SW480 (cell line): ENCODE measurements at regions not wholly inside any gene's neighbourhood (a gene's known extent, or its start where the extent isn't known, plus 50 kb on each side); places are given as distances from the start of the nearest gene placed in this dataset.

ENCODE experiments used
- DNase-seq: peaks from one replicate; pipeline ENCODE4 v3.0.0-alpha.2; 2016; ENCODE audit warnings: low spot score

DNA sequence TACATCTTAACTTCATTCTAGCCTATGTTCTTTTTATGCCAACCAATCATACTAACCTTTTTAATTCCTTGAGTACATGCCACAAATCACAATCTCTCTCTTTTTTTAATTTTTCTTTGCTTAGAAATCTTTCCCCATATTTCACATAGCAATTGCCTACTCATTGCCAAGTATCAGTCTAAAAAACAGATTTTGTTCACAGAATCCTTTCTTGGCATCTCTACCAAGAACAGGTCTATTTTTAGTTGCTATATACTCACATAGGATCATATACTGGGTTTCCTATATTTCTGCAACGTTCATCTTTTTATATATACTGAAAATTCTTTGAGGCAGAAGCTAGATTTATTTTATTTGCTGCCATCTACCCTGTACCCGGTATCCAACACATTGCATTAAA, 292.1 kb downstream of the GASK1B start:
- DNase-seq, result no peak

DNA sequence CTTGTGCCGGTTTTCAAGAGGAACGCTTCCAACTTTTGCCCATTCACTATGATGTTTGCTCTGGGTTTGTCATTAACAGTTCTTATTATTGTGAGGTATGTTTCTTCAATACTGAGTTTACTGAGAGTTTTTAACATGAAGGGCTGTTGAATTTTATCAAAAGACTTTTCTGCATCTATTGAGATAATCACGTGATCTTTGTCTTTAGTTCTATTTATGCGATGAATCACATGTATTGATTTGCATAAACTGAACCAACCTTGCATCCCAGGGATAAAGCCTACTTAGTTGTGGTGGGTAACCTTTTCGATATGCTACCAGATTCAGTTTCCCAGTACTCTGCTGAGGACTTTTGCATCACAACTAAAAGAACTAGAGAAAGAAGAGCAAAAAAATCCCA, 318.0 kb downstream of the GASK1B start:
- no peak for DNase-seq

DNA sequence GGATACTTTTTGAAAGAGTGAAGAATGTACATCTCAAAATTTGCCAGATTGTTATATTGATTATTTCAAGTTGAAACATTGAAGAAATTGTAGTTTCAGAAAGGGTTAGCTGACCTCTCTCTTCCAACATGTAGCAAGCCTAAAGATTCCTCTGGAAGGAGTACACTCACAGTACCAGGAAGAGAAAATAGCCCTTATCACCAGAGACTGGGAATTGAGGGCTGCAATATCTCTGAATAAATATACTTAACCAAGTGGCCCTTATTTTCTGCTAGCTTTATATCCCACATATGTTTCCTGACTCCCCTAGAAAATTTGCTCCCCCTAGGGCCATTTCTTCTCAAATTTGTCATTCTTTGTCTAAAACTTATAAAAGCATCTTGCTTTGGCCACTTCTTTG, 332.2 kb downstream of the GASK1B start:
- no peak for DNase-seq

DNA sequence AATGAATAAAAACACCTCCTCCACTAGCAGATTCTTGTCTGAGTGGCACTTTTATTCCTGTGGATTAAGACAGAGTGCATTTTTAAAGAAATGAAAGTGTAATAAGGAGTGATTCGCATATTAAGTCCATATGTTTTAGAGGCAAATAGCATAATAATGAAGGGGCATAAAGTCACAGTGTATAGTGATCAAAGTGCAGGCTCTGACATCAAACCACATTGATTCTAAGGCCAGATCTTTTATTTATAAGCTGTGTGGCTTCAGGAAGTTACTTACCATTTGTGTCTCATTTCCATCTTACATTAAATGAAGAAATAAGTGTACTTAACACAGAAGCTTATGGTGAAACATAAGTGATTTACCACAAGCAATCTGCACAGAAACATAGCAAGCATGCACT, 332.8 kb downstream of the GASK1B start:
- no peak for DNase-seq

DNA sequence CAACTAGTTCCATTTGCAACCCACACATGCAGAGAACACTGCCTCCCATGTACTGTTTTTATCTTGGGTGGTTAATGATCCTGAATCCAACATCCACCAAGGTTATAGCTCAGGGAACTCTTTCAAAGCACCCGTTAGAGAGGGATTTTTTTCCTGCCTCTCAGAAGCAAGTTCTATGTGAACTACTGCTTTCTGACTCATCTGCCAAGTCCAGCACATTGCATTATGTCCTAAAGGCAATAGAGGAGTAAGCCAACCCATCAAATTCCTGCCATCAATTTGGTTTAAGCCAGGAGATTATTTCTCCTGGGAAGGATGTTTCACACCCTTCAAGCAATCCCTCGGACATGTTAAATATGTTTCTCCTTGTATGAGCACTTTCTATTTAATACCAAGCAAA, 334.5 kb downstream of the GASK1B start:
- no peak for DNase-seq

DNA sequence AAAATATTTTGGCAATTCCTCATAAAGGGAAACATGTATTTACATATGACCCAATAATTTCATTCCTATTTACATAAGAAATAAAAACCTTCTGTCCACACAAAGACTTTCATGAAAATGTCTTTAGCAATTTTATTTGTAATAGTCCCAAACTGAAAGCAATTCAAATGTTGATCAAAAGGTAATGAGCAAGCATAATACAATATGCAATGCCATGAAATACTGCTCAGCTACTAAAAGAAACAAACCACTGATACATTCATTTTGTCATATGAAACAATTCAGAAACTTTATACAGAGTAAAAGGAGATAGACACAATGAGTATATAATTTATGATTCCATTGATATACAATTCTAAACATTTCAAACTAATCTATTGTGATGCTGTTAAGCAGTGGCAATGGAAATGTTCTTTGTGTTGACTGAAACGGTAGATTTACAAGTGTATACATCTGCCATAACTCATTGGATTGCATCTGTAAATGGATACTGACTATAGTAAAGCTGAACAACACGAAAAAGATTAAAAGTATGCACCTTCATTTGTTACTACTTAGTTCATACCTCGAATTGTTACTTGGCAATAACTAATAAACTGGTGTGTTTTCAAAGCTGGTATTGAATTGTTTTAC, 335.6 kb downstream of the GASK1B start:
- DNase-seq, result no peak

DNA sequence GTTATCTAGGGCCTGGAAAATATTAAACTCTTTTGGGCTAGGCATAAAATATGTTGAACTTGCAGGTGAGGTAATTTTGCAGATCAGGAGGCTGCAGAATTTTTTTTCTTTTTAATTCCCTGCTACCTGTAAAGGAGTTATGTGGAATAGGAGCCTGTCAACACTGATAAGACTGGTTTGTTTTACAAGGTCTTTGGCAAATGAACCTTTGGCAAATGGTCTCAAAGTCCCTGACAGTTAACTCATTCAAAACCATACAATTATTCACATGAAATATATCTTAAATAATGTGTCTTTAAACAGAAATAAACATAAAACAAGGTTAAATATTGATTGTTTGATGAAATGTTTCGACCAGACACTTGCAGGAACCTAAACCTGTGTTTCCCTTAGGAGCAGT, 340.2 kb downstream of the GASK1B start:
- DNase-seq, result no peak

DNA sequence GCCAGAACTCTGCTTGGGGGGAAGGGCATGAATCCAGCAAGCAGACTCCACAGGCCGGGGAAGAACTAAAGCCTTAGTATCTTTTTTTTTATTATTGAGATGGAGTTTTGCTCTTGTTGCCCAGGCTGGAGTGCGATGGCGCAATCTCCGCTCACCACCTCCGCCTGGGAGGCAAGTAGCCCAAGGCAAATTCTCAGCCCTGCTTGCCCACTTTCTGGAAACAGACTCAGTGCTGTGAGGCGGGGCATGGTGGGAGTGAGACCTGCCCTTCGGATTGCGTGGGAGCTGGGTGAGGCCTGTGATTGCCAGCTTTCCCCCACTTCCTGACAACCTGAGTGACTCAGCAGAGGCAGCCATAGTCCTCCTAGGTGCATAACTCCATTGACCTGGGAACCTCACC, 348.8 kb downstream of the GASK1B start:
- DNase-seq, result peak; percentile 2

DNA sequence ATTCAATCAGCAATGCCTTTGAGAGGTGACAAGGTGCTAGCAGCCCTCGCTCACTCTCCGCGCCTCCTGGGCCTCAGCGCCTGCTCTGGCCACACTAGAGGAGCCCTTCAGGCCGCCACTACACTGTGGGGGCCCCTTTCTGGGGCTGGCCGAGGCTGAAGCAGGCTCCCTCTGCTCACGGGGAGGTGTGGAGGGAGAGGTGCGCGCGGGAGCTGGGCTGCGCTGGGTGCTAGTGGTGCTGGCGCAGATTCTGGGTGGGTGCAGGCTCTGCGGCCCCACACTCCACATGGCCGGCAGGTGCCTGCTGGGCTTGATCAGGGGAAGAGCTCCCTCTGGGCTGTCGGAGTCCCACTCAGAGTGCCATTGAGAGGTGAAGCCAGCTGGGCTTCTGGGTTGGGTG, 351.0 kb downstream of the GASK1B start:
- DNase-seq, result no peak

DNA sequence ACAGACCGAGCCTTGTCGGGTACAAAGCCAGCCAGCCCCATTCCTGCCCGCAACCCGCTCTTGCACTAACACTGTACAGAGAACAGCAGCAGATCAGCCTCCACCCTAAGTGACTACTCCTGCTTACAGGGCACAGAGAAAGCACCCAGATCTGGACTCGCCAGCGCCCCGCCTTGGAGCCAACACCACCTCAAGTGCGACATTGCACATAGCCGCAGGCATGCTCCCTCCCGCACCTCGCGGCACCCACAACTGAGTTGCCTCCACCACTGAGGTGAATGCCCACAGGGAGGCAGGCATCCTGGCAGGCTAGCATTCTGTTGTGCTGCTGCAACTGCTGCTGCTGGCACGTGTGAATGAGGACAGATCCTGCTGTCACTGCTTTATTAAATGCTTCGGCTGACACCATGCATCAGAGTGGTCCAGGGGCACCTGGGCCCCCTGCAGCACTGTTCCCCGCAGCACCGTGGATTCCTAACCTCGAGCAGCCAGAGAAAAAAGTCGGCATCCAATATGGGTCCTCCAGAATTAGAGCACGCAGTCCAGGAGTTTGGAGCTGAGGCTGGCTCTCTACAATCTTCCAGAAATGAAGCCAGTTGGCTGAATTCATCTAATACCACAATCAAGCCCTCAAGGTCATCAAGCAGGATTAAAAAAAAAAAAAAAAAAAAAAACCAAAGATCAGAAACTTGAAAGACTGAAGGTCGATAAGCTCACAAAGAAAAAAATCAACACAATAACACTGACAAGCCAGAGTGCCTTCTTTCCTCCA, 352.9 kb downstream of the GASK1B start:
- no peak for DNase-seq

DNA sequence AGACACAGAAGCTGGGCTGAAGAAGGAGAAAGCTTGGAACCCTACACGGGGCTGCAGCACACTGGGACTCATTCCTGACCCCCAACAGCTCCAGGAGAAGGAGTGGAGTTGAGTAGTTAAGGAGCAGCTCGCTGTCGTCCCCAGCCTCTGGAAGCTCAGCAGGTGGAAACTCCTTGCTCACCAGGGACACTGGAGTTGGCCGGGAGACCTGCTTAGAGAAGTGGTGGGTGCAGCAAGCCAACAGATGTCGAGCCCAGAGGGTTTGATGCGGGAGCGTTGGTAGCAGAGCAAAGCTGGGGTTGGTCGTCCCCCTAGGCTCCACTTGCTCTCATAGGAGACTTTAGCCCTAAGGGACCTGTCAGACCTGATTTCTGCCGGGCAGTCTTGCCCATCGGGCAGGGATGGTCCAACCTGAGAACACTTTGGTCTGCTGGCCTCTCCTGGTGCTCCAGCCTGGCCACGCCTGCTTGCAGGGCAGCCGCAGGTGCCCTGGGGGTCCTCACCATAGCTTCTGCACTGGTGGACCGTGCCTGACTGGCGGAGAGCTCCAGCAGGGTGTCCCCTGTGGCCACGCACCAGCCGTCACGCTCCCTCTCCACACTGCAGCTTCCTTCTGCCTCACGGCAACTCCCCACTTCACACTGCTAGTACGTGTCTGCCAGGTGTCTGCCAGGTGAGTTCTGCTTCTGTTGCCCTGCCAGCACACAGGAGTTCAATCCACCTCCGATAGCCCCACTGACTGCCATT, 353.7 kb downstream of the GASK1B start:
- no peak for DNase-seq

DNA sequence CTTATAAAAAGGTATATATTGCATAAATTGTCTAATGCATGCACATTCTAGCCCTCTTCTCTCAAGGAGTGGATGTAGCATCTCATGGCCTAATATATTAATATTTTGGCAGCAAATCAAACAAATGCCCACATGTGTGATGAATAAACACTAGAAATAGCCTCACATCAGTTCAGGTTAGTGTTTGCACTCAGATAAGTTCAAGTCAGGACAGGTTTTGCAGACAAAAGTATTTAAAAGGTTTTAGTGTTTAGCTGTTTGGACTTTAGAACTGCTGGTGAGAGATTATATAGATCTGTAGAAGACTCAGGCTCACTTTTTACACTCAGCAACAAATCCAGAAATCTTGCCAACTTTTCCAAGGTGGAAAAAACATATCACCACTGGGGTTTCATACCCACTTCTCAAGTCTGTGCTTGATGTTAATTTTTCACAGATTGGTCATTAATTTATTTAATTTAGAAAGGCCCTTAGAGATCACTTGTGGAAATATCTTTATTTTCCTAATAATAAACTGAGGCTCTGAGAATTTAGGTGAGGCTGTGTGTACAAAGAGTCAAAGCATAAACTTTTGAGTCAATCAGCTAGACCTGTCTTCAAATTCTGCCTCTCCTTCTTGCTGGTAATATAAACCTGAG, 362.6 kb downstream of the GASK1B start:
- no peak for DNase-seq

DNA sequence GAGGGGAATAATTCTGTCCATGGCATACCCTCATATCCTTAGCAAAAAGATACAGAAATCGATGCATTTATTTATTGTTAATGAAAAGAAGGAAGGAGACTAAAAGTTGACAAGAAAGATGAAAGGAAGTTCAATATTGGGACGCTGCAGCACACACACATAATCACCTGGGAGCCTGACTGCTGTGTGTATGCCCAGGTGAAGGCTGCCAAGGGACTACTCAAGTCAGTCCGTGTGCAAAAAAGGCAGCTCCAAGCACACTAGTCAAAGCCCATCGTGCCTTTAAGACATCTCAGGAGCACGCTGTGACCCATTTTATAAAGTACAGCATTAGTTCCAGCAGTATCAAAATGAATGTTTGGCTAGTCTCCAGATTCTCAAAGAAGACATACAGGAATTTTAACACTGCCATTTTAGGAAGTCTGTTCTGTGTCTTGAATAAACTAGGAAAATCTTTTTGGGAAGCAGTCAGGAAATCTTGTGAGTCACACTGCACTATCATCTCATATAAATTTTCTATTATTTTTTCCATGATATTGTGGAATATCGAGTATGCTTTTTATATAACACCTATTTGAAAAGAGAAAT, 363.9 kb downstream of the GASK1B start:
- no peak for DNase-seq

DNA sequence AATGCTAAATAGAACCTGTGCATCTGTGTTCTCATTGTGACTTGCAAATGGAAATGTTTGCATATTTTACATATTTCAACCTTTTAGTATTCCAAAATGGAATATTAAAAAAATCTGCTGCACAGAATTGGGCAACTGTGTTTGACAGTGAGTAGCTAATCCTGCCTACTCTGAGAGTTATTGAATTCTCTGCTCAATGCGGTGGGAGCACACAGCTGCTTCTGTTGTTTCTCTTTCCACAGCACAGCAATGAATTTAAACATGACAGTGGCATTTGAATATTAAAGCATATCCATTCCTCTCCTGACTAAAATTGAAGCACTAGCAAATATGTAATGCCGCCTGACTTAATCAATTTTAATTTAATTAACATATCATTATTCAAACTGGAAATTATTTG, 366.6 kb downstream of the GASK1B start:
- no peak for DNase-seq

DNA sequence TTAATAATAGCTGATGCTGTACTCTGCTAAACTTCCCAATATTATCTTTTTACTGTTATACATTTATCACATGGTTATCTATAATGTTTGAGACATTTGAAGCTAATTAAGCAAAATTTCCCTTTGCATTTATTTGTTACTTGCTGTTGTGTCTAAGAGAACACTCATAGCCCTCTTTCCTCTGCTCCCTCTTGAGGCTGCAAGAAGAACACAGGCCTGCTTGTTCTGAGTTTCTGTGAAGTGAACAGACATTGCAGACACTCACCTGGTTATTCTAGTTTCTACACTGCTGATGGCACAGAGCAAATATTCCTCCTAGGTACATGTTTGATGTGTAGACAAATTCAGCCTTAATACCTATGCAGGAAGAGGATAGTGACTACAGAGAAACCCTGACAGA, 367.8 kb downstream of the GASK1B start:
- DNase-seq, result no peak

DNA sequence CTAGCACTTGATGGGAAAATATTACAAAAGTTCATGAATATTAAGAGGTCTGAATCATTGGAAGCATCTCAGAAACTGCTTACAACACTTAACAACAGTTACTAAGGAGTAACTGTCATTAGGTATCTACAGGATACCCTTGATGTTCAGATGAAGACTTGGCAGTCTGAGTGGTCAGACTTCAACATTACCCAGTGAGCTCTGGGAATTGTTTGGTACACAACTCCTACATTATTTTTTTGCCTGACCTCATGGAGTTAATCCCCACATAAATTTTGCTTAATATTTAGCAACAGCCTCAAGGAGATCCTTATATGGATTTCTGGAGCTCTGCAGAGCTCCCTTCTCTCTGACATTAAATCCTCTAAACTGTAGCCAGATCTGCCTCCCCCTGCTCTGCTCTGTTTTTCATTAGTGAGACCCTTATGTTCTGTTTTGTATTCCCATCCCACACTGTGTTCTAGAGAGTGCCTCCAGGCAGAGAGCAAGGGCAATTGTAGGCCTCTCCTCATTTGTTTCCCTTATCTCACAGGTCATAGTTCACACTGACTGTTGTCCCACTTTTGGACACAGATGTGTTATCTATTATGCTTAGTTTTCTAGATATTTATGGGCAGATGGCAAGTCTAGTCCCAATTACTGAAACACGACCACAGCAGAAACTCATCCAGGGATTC, 368.8 kb downstream of the GASK1B start:
- DNase-seq, result no peak

DNA sequence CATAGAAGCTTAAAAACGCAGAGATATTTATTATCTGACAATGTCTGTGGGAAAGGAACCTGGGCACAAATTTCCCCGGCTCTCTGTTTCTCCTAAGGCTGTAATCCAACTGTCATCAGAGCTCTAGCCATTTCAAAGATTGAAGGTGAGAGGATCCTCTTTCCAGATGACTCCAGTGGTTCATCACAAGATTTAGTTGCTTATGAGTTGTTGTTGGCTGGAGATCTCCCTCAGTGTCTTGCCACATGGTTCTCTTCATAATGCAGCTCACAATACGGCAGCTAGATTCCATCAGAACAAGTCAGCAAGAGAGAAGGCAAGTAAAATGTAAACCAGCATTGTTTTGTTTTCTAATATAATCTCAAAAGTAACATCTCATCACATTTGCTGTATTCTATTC, 369.4 kb downstream of the GASK1B start:
- DNase-seq, result no peak

DNA sequence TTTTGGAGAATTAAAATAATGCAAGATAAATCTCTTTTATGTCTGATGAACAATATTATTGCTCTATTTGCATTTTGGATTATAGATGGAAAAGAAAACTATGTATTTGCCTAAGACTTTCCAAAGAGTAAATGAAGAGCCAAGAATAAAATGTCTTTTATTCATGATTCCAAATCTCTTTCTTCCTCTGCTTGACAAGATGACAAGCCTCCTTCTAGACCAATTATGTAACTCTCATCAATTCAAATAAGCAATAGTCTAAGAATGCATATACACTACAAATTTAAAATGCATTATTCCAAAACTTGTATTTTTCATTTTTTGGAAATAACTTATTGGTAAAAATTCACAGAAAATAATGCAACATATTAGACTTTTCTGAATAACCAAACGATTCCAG, 377.3 kb downstream of the GASK1B start:
- no peak for DNase-seq

DNA sequence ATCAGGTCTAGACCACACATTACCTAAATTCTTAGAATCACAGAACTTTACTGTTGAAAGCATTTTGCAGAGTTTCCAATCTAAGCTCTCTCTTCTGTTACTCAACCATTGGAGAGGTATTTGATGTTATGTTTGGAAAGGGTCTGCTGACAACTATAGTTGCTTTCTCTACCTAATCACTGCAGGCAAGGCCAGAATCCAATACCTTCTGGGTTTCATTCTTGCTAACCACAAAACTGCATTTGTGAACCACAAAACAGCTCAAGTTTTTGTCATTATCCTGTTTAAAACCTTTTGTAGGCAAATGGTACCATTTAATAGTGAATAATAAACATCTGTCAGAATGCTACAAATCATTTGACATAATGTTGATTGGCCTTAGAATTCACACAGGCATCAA, 380.1 kb downstream of the GASK1B start:
- DNase-seq, result no peak

DNA sequence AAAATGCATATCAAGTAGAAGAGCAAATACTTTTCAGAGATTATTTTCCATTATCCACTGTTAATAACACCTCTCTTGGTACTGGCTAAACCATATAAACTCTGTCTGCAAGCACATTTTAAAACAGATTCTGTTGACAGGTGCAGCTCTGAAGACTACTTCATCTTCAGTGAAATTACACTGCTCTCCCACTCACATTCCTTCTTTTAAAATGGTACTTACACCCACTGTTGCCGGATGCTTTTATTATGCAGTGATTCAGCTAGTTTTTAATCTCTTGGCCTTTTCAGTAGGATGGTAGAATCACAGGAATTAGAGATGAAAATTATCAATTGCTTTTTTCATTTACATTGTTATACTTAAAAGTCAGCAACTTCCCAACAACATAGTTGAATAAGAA, 381.6 kb downstream of the GASK1B start:
- no peak for DNase-seq

DNA sequence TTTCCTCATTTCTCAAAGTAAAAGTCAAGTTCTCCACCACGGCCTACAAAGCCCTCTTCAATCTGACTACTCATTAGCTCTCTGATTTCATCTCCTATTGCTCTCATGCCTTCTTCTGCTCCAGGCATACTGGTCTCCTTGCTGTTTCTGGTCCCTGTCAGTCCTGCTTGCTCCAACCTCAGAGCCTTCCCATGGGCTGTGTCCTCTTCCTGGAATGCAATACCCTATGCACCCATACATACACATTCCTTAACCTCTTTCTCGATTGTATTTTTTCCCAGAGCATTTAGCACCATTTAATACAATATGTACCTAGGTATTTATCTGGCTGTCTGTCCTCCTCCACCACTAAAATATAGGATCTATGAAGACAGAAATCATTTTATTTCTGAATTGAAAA, 385.2 kb downstream of the GASK1B start:
- DNase-seq, result no peak

DNA sequence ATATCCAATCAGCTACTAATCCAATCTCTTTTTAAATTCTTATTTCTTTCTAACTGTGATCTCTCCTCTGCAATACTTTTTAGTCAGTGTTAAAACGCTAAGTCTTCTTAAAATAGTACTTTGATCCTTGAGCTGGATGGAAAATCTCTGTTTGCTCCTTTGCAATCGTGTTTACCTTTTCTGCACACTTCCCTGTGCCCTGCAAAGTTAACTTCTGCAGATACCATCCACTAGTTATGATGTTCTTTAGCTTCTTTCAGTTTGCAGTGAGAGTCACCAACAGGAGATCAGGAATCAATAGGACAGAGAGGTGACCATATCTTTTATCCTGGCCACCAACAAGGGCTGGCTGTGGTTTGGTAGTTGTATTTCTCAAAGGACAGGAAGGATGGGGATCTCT, 391.5 kb downstream of the GASK1B start:
- DNase-seq, result no peak
